Heart left ventricle (tissue), 13 donors: ENCODE measurements at regions not wholly inside any gene's neighbourhood (a gene's known extent, or its start where the extent isn't known, plus 50 kb on each side); places are given as distances from the start of the nearest gene placed in this dataset.

Source experiments
- CTCF ChIP-seq, 12 donors: fragments of 200-600 bp; sonication (generic) in 4 of 12; IDR thresholded peaks; one replicate each; pipeline versions ENCODE4 v1.5.0 to v1.8.0; 2018 to 2022; ENCODE audit warnings: antibody characterized with exemption in 12 of 12, mild to moderate bottlenecking in 5 of 12
- POLR2A ChIP-seq, 2 donors: fragments of 450-650 bp; IDR thresholded peaks; one replicate each; pipeline ENCODE4 v1.6.1; 2017; ENCODE audit warnings: antibody characterized with exemption in 2 of 2, mild to moderate bottlenecking in 2 of 2, moderate library complexity in 2 of 2
- donor health status: ischemic (EF 13 %, LVEDD 7.1; RV severe dilation, severe dysfunction).
- donor health status: DM: no; HTN: yes; CAD: no.
- donor health status: DM: no; HTN: no; CAD: no.
- donor health status: ischemic (EF 25% LVEDD 6.9; RV normal size, moderate dysfunction).
- donor health status: ischemic (EF 25% LVEDD 5.7; RV mildly dilated, moderate dysfunction).
- donor health status: ischemic (EF 35%, LVEDD 5.7; RV mildly dilated, moderate dysfunction).
- donor health status: nonischemic (EF 11% LVEDD 7.7; RV severe dilation, severe dysfunction).
- donor health status: DM: yes; HTN: yes; CAD: no.
- donor health status: PGD.
- donor health status: ischemic (EF 29% LVEDD 5.4; RV normal size, mild dysfunction).
- donor health status: nonischemic (EF 23%, LVEDD 6.1; RV moderate dilation, normal function).

DNA sequence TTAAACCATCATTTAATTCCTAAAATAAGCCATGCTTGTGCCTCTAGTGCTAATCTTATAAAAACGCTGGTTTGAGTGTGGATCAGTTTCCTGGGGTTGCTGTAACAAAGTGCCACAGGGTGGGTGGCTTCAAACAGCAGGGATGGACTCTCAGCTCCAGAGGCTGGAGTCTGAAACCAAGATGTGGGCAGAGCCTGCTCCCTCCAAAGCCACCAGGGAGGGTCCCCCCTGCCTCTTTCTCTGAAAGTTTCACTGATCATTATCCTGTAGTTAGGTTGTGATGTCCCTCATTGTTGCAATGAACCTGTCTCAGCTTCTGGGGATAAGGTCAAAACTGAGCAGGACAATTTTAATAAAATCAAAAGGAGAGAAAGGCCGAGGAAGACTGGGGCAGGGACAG lies 251.9 kb upstream of the TCERG1L start:
- TF ChIP-seq CTCF (IDR thresholded peaks at IDR 0.05) (no peak), POLR2A (IDR thresholded peaks at IDR 0.05) (no peak)
